ENCODE measurements at regions not wholly inside any gene's neighbourhood (a gene's known extent, or its start where the extent isn't known, plus 50 kb on each side); places are given as distances from the start of the nearest gene placed in this dataset.

GRCh38 chr5:88507261-88507660 lies 238.6 kb upstream of the TMEM161B start:
- Histone ChIP-seq H3K4me3 (ENCODE audit: control insufficient read depth in 1 of 2, extremely low read depth in 1 of 2, low read length in 1 of 2) (no peak overlapping the region), H3K4me1 (ENCODE audit: control insufficient read depth in 1 of 2, extremely low read depth in 1 of 2, insufficient read depth in 2 of 2, low read length in 2 of 2) (no peaks in the 10 kb centered on the region), H3K9me3 (no peaks in the 10 kb centered on the region), H3K27me3 (replicated peaks in 1 of 2; ENCODE audit: control insufficient read depth in 2 of 2, extremely low read depth in 1 of 2, insufficient read depth in 2 of 2, low read length in 1 of 2) (no peaks in the 10 kb centered on the region), H3K27ac (ENCODE audit: low read length) (no peak overlapping the region), H3K36me3 (ENCODE audit: control insufficient read depth in 2 of 2, extremely low read depth in 1 of 2, insufficient read depth in 1 of 2, low read length in 1 of 2) (no peaks in the 10 kb centered on the region)
- ChIA-PET POLR2A (interaction anchor here in 1 of 2 donors (0.6 kb wide), 1 partner anchor 8 kb away, joined by 3 read pairs; no protein-coding TSS in a partner anchor), CTCF (no interaction called here)
- peaks cover 5 to 8% of the 10 kb centered on the region in 2 donors for H3K27me3 Mint-ChIP-seq
- ATAC-seq (replicated peaks in 1 of 4) (no peak), DNase-seq (no peak)
- H3K4me3 Mint-ChIP-seq, result no peak overlapping the region
- no peaks in the 10 kb centered on the region for H3K36me3 Mint-ChIP-seq
- H3K9me3 Mint-ChIP-seq, result no peaks in the 10 kb centered on the region
- peaks cover 7 to 9% (median 8%) of the 10 kb centered on the region in 3 donors for H3K4me1 Mint-ChIP-seq
- 75% methylated on average over 4 of the region's 4 CpGs for whole genome bisulfite sequencing (ENCODE audit: insufficient coverage)
- H3K27ac Mint-ChIP-seq, result no peak overlapping the region

- ATAC-seq (replicated peaks in 1 of 4) (no peak), DNase-seq (no peak)
- Histone ChIP-seq H3K36me3 (ENCODE audit: control insufficient read depth in 2 of 2, extremely low read depth in 1 of 2, insufficient read depth in 1 of 2, low read length in 1 of 2) (no peaks in the 10 kb centered on the region), H3K27ac (ENCODE audit: low read length) (no peak overlapping the region), H3K9me3 (no peaks in the 10 kb centered on the region), H3K4me3 (ENCODE audit: control insufficient read depth in 1 of 2, extremely low read depth in 1 of 2, low read length in 1 of 2) (no peak overlapping the region), H3K27me3 (replicated peaks in 1 of 2; ENCODE audit: control insufficient read depth in 2 of 2, extremely low read depth in 1 of 2, insufficient read depth in 2 of 2, low read length in 1 of 2) (no peaks in the 10 kb centered on the region), H3K4me1 (ENCODE audit: control insufficient read depth in 1 of 2, extremely low read depth in 1 of 2, insufficient read depth in 2 of 2, low read length in 2 of 2) (peaks cover 2 to 5% of the 10 kb centered on the region in 2 experiments)
- Mint-ChIP-seq H3K4me3 (peak overlapping the region; percentile 90 to 93 (median 90)), H3K27me3 (peaks cover 5% of the 10 kb centered on the region in 2 donors), H3K4me1 (peaks cover 15 to 17% (median 17%) of the 10 kb centered on the region in 3 donors), H3K9me3 (no peaks in the 10 kb centered on the region), H3K27ac (peak overlapping the region; percentile 93 to 99), H3K36me3 (no peaks in the 10 kb centered on the region)
- ChIA-PET POLR2A (no interaction called here), CTCF (interaction anchor here in 1 of 2 donors (0.6 kb wide), 1 partner anchor 654 kb away, joined by 3 read pairs; no protein-coding TSS in a partner anchor)
- 100% methylated on average over 1 of the region's 3 CpGs for WGBS (ENCODE audit: insufficient coverage)
Measured at GRCh38 chr5:88503406-88503805, 234.8 kb upstream of the TMEM161B start.

- peaks cover 2 to 5% of the 10 kb centered on the region in 2 donors for H3K27me3 Mint-ChIP-seq
- no CpG with 5 or more reads among the region's 2 CpGs for WGBS (ENCODE audit: insufficient coverage)
- peak overlapping the region; percentile 93 to 99 for H3K27ac Mint-ChIP-seq
- CTCF ChIA-PET, result interaction anchor here in 1 of 2 donors (0.5 to 0.6 kb wide), 2 partner anchors 75 to 653 kb away, joined by 3 read pairs; no protein-coding TSS in a partner anchor
- H3K9me3 Mint-ChIP-seq, result no peaks in the 10 kb centered on the region
- peak overlapping the region; percentile 71 for H3K27ac ChIP-seq (ENCODE audit: low read length)
- no peaks in the 10 kb centered on the region for H3K36me3 ChIP-seq (ENCODE audit: control insufficient read depth in 2 of 2, extremely low read depth in 1 of 2, insufficient read depth in 1 of 2, low read length in 1 of 2)
- peaks cover 15 to 17% (median 17%) of the 10 kb centered on the region in 3 donors for H3K4me1 Mint-ChIP-seq
- H3K4me1 ChIP-seq (ENCODE audit: control insufficient read depth in 1 of 2, extremely low read depth in 1 of 2, insufficient read depth in 2 of 2, low read length in 2 of 2), result peaks cover 2 to 5% of the 10 kb centered on the region in 2 experiments
- H3K4me3 Mint-ChIP-seq, result peak overlapping the region; percentile 90 to 93 (median 90)
- H3K9me3 ChIP-seq, result no peaks in the 10 kb centered on the region
- ATAC-seq (replicated peaks in 1 of 4) (peak in 1 of 4 experiments; percentile 11), DNase-seq (peak in 1 of 35 experiments; percentile 16)
- POLR2A ChIA-PET, result no interaction called here
- no peaks in the 10 kb centered on the region for H3K27me3 ChIP-seq (replicated peaks in 1 of 2; ENCODE audit: control insufficient read depth in 2 of 2, extremely low read depth in 1 of 2, insufficient read depth in 2 of 2, low read length in 1 of 2)
- peak overlapping the region; percentile 45 to 57 for H3K4me3 ChIP-seq (ENCODE audit: control insufficient read depth in 1 of 2, extremely low read depth in 1 of 2, low read length in 1 of 2)
- H3K36me3 Mint-ChIP-seq, result no peaks in the 10 kb centered on the region
Measured at GRCh38 chr5:88503041-88503345, 234.3 kb upstream of the TMEM161B start.

DNA sequence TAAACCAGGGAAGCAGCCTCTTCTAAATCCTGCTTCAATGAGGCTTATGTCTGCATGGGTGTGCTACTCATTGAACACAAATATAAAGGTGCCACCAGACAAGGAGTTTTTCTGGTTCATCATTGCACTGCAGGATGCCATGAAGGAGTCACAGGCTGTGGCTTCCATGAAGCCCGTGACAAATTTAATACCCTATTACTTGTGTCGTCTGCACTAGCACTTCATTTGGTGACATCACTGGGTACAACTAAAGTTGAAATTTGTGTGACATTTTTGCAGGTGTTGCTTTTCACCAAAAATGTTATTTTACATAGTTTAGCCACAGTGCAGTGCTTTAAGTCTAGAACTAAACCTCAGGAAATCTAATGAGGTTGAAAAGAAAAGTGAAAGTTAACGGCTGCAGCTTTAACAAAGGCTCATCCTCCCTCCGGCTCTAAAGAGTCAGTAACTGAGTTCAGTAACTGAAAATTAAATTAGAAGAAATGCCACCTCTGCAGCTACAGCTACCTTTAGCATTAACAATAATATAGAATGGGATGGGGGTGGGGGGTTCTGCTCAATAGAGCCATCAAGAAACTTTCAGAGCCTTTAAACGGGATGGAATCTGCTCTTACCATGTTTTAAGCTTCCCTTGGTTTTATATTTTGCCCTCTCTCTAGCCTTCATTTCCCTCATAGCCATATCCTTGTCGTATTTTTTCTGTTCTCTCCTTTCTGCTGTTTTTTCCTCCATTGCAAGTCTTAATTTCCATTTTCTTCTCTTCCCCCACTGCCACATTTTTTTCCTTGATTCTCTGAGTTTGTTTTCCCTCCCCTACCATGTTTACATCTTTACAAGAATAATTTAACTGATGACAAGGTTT lies 233.8 kb upstream of the TMEM161B start:
- H3K9me3 ChIP-seq, result no peaks in the 10 kb centered on the region
- Mint-ChIP-seq H3K9me3 (no peaks in the 10 kb centered on the region), H3K27me3 (peaks cover 2 to 4% of the 10 kb centered on the region in 2 donors), H3K4me1 (peaks cover 15 to 17% (median 17%) of the 10 kb centered on the region in 3 donors), H3K4me3 (peak overlapping the region; percentile 90 to 93 (median 90)), H3K36me3 (no peaks in the 10 kb centered on the region), H3K27ac (peak overlapping the region; percentile 93 to 99)
- ATAC-seq (replicated peaks in 1 of 4) (peak; percentile 70 to 84 (median 83)), DNase-seq (peak in 6 of 35 experiments; percentile 1 to 50 (median 4))
- no peaks in the 10 kb centered on the region for H3K27me3 ChIP-seq (replicated peaks in 1 of 2; ENCODE audit: control insufficient read depth in 2 of 2, extremely low read depth in 1 of 2, insufficient read depth in 2 of 2, low read length in 1 of 2)
- WGBS (ENCODE audit: insufficient coverage), result 0% methylated on average over 1 of the region's 6 CpGs
- peak overlapping the region; percentile 71 for H3K27ac ChIP-seq (ENCODE audit: low read length)
- ChIA-PET CTCF (interaction anchor here (0.5 to 0.7 kb wide), 7 partner anchors 46 to 653 kb away, joined by 3 to 5 read pairs (median 3); no protein-coding TSS in a partner anchor), POLR2A (interaction anchor here in 1 of 2 donors (0.6 kb wide), 1 partner anchor 296 kb away, joined by 5 read pairs; no protein-coding TSS in a partner anchor)
- H3K4me3 ChIP-seq (ENCODE audit: control insufficient read depth in 1 of 2, extremely low read depth in 1 of 2, low read length in 1 of 2), result peak overlapping the region; percentile 45 to 57
- H3K4me1 ChIP-seq (ENCODE audit: control insufficient read depth in 1 of 2, extremely low read depth in 1 of 2, insufficient read depth in 2 of 2, low read length in 2 of 2), result peaks cover 2 to 5% of the 10 kb centered on the region in 2 experiments
- H3K36me3 ChIP-seq (ENCODE audit: control insufficient read depth in 2 of 2, extremely low read depth in 1 of 2, insufficient read depth in 1 of 2, low read length in 1 of 2), result no peaks in the 10 kb centered on the region

GRCh38 chr5:88495810-88496209 lies 227.2 kb upstream of the TMEM161B start:
- Histone ChIP-seq H3K27me3 (replicated peaks in 1 of 2; ENCODE audit: control insufficient read depth in 2 of 2, extremely low read depth in 1 of 2, insufficient read depth in 2 of 2, low read length in 1 of 2) (no peaks in the 10 kb centered on the region), H3K27ac (ENCODE audit: low read length) (no peak overlapping the region), H3K4me3 (ENCODE audit: control insufficient read depth in 1 of 2, extremely low read depth in 1 of 2, low read length in 1 of 2) (no peak overlapping the region), H3K9me3 (no peaks in the 10 kb centered on the region), H3K36me3 (ENCODE audit: control insufficient read depth in 2 of 2, extremely low read depth in 1 of 2, insufficient read depth in 1 of 2, low read length in 1 of 2) (no peaks in the 10 kb centered on the region), H3K4me1 (ENCODE audit: control insufficient read depth in 1 of 2, extremely low read depth in 1 of 2, insufficient read depth in 2 of 2, low read length in 2 of 2) (no peaks in the 10 kb centered on the region)
- Mint-ChIP-seq H3K27ac (no peak overlapping the region), H3K36me3 (no peaks in the 10 kb centered on the region), H3K9me3 (no peaks in the 10 kb centered on the region), H3K4me3 (no peak overlapping the region), H3K27me3 (peaks cover 15 to 18% of the 10 kb centered on the region in 2 donors), H3K4me1 (no peaks in the 10 kb centered on the region)
- no peak for DNase-seq
- WGBS (ENCODE audit: insufficient coverage), result 27% methylated on average over 2 of the region's 2 CpGs
- POLR2A ChIA-PET, result no interaction called here
- ATAC-seq (replicated peaks in 1 of 4), result no peak
- CTCF ChIA-PET, result no interaction called here

DNA sequence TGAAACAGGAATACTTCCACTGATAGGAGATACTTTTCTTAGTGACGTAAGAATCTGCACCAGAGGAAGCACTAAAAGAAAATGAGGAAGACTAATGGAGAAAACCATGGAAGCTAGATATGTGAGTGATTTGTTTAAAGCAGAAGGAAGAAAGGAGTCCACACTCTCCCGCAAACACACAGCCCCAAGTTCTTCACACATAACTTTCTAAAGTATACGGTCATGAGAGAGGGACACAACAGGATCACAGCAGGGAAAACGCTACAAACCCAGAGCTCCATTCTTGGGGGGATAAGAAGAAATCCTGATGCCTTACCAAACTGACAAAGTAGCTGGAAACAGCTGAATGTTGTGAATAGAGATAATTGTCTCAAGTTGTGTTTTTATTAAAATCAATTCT lies 222.2 kb upstream of the TMEM161B start:
- Mint-ChIP-seq H3K36me3 (no peaks in the 10 kb centered on the region), H3K4me3 (no peak overlapping the region), H3K4me1 (no peaks in the 10 kb centered on the region), H3K9me3 (no peaks in the 10 kb centered on the region), H3K27me3 (peaks cover 15 to 25% of the 10 kb centered on the region in 2 donors), H3K27ac (no peak overlapping the region)
- peaks cover 0 to 2% of the 10 kb centered on the region in 2 experiments for H3K27me3 ChIP-seq (replicated peaks in 1 of 2; ENCODE audit: control insufficient read depth in 2 of 2, extremely low read depth in 1 of 2, insufficient read depth in 2 of 2, low read length in 1 of 2)
- POLR2A ChIA-PET, result no interaction called here
- ATAC-seq (replicated peaks in 1 of 4) (no peak), DNase-seq (no peak)
- WGBS (ENCODE audit: insufficient coverage), result no CpG with 5 or more reads among the region's 4 CpGs
- H3K4me1 ChIP-seq (ENCODE audit: control insufficient read depth in 1 of 2, extremely low read depth in 1 of 2, insufficient read depth in 2 of 2, low read length in 2 of 2), result no peaks in the 10 kb centered on the region
- no peaks in the 10 kb centered on the region for H3K36me3 ChIP-seq (ENCODE audit: control insufficient read depth in 2 of 2, extremely low read depth in 1 of 2, insufficient read depth in 1 of 2, low read length in 1 of 2)
- no peak overlapping the region for H3K4me3 ChIP-seq (ENCODE audit: control insufficient read depth in 1 of 2, extremely low read depth in 1 of 2, low read length in 1 of 2)
- H3K27ac ChIP-seq (ENCODE audit: low read length), result no peak overlapping the region
- H3K9me3 ChIP-seq, result no peaks in the 10 kb centered on the region
- CTCF ChIA-PET, result interaction anchor here (0.7 to 1.5 kb wide), 3 partner anchors 17 to 710 kb away, joined by 5 to 8 read pairs (median 6); no protein-coding TSS in a partner anchor

All from T-cell (primary cell).